HEK293T (cell line): ENCODE measurements at regions not wholly inside any gene's neighbourhood (a gene's known extent, or its start where the extent isn't known, plus 50 kb on each side); places are given as distances from the start of the nearest gene placed in this dataset.

Experiments
- CTCF ChIA-PET: fragments of 350-600 bp; formaldehyde crosslinking; extraction: SDS; loops from one replicate; lab custom pipeline; 2021; ENCODE audit warnings: antibody characterized with exemption, inconsistent platforms; lab: Yijun Ruan, JAX
- POLR2A ChIA-PET: fragments of 350-600 bp; formaldehyde crosslinking; extraction: SDS; loops from one replicate; lab custom pipeline; 2020; ENCODE audit warnings: antibody characterized with exemption, inconsistent platforms; lab: Yijun Ruan, JAX
- DNase-seq: peaks from one replicate; pipeline ENCODE4 v3.0.0; 2012; ENCODE audit warnings: mixed read lengths; ENCODE audit errors: extremely low spot score
- ARNT ChIP-seq: fragments of 450-650 bp; IDR thresholded peaks from 2 replicates; pipeline ENCODE4 v1.6.1; 2017; ENCODE audit warnings: mild to moderate bottlenecking
- BHLHE40 ChIP-seq: fragments of 450-650 bp; IDR thresholded peaks from 2 replicates; pipeline ENCODE4 v1.6.1; 2016; ENCODE audit warnings: mild to moderate bottlenecking, moderate library complexity, borderline replicate concordance
- CTBP1 ChIP-seq: fragments of 450-650 bp; IDR thresholded peaks from 2 replicates; pipeline ENCODE4 v1.6.1; 2016; ENCODE audit warnings: borderline replicate concordance
- ELF4 ChIP-seq: fragments of 450-650 bp; IDR thresholded peaks from 2 replicates; pipeline ENCODE4 v1.6.1; 2017; ENCODE audit warnings: antibody characterized with exemption
- FOXA1 ChIP-seq: fragments of 450-650 bp; IDR thresholded peaks from 2 replicates; pipeline ENCODE4 v1.6.1; 2016; ENCODE audit warnings: mild to moderate bottlenecking
- FOXK2 ChIP-seq: fragments of 450-650 bp; IDR thresholded peaks from 2 replicates; pipeline ENCODE4 v1.6.1; 2016; ENCODE audit warnings: mild to moderate bottlenecking
- FOXM1 ChIP-seq: fragments of 450-650 bp; IDR thresholded peaks from 2 replicates; pipeline ENCODE4 v1.6.1; 2017; ENCODE audit warnings: mild to moderate bottlenecking, borderline replicate concordance
- HDGF ChIP-seq: fragments of 450-650 bp; IDR thresholded peaks from 2 replicates; pipeline ENCODE4 v1.6.1; 2017; ENCODE audit warnings: antibody characterized with exemption, borderline replicate concordance
- L3MBTL2 ChIP-seq: fragments of 450-650 bp; conservative IDR thresholded peaks from 2 replicates; pipeline ENCODE4 v1.6.1; 2016; ENCODE audit warnings: mild to moderate bottlenecking
- LEF1 ChIP-seq: fragments of 450-650 bp; IDR thresholded peaks from 2 replicates; pipeline ENCODE4 v1.6.1; 2017; ENCODE audit warnings: mild to moderate bottlenecking, borderline replicate concordance
- NFRKB ChIP-seq: fragments of 450-650 bp; IDR thresholded peaks from 2 replicates; pipeline ENCODE4 v1.6.1; 2016; ENCODE audit warnings: mild to moderate bottlenecking, moderate library complexity
- PKNOX1 ChIP-seq: fragments of 450-650 bp; IDR thresholded peaks from 2 replicates; pipeline ENCODE4 v1.6.1; 2016
- SP1 ChIP-seq: fragments of 450-650 bp; IDR thresholded peaks from 2 replicates; pipeline ENCODE4 v1.6.1; 2017
- SUZ12 ChIP-seq: fragments of 450-650 bp; IDR thresholded peaks from 2 replicates; pipeline ENCODE4 v1.6.1; 2016; ENCODE audit warnings: mild to moderate bottlenecking
- TARDBP ChIP-seq: fragments of 450-650 bp; IDR thresholded peaks from 2 replicates; pipeline ENCODE4 v1.6.1; 2016
- ZNF384 ChIP-seq: fragments of 450-650 bp; IDR thresholded peaks from 2 replicates; pipeline ENCODE4 v1.6.1; 2016

- TF ChIP-seq ELF4: no peak
- no peak for TF ChIP-seq PKNOX1
- no peak for TF ChIP-seq HDGF
- no peak for TF ChIP-seq ARNT
- no peak for TF ChIP-seq LEF1
- TF ChIP-seq CTBP1: no peak
- no peak for TF ChIP-seq TARDBP
- no peak for TF ChIP-seq SUZ12
- TF ChIP-seq NFRKB: no peak
- TF ChIP-seq FOXA1: no peak
- no peak for TF ChIP-seq L3MBTL2
- TF ChIP-seq ZNF384: no peak
- no peak for TF ChIP-seq SP1
- no peak for TF ChIP-seq FOXM1
- no peak for TF ChIP-seq BHLHE40
- ChIA-PET POLR2A (no interaction called here), CTCF (no interaction called here)
- DNase-seq: no peak
Observed at GRCh38 chrX:142040906-142041305, 137.2 kb downstream of the MAGEC1 start.

GRCh38 chrX:142036116-142036515 lies 132.4 kb downstream of the MAGEC1 start:
- ChIA-PET POLR2A (no interaction called here), CTCF (no interaction called here)
- no peak for DNase-seq
- TF ChIP-seq NFRKB: no peak
- TF ChIP-seq SUZ12: no peak
- no peak for TF ChIP-seq BHLHE40
- TF ChIP-seq CTBP1: no peak
- TF ChIP-seq SP1: no peak
- no peak for TF ChIP-seq FOXK2
- TF ChIP-seq PKNOX1: no peak
- no peak for TF ChIP-seq LEF1
- no peak for TF ChIP-seq HDGF
- no peak for TF ChIP-seq ARNT
- no peak for TF ChIP-seq FOXA1
- no peak for TF ChIP-seq FOXM1
- no peak for TF ChIP-seq ZNF384
- no peak for TF ChIP-seq L3MBTL2

DNA sequence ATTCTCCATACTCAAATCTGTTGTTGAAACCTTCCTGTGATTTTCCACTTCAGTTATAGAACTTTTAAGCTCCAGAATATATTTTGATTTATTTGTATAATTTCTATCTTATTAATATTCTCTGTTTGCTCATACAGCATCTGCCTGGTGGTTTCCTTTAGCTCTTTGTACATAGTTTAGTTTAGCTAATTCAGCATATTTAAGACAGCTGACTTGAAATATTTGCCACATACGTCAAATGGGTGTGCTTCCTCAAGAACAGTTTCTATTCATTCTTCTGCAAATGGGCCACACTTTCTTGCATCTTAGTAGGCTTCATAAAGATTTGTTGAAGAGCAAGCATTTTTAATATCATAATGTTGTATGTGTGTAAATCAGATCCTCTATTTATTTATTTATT lies 101.8 kb downstream of the MAGEC1 start:
- no peak for DNase-seq
- TF ChIP-seq NFRKB (no peak), HDGF (no peak), SUZ12 (no peak), CTBP1 (no peak), PKNOX1 (no peak), ZNF384 (no peak), L3MBTL2 (no peak), ELF4 (no peak), ARNT (no peak), TARDBP (no peak), FOXK2 (no peak), BHLHE40 (no peak), FOXM1 (no peak), LEF1 (no peak), SP1 (no peak), FOXA1 (no peak)
- ChIA-PET CTCF (no interaction called here), POLR2A (no interaction called here)

DNA sequence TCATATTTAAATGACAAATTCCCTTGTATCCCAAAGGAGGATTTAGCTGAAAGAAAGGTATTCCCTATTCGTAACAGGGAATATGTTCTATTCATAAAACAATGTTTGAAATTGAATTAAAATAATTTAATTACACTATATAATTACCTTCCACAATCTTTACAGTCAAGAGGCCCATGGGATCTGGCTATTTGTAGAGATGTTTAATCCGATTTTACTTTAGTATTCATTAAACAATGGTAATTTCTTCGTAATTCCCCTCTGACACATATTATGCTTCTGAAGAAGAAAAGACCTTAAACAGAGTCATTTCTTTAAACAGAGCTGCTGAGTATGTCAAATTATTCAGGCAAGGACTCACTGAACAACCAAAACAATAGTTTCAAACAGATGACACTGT lies 98.8 kb downstream of the MAGEC1 start:
- ChIA-PET POLR2A (no interaction called here), CTCF (no interaction called here)
- TF ChIP-seq FOXM1: no peak
- TF ChIP-seq HDGF: no peak
- no peak for TF ChIP-seq NFRKB
- TF ChIP-seq ZNF384: no peak
- no peak for TF ChIP-seq FOXA1
- TF ChIP-seq L3MBTL2: no peak
- no peak for TF ChIP-seq TARDBP
- TF ChIP-seq SP1: no peak
- TF ChIP-seq PKNOX1: no peak
- TF ChIP-seq SUZ12: no peak
- no peak for TF ChIP-seq BHLHE40
- no peak for TF ChIP-seq LEF1
- TF ChIP-seq CTBP1: no peak
- no peak for TF ChIP-seq FOXK2
- no peak for TF ChIP-seq ELF4
- no peak for TF ChIP-seq ARNT
- DNase-seq: no peak

DNA sequence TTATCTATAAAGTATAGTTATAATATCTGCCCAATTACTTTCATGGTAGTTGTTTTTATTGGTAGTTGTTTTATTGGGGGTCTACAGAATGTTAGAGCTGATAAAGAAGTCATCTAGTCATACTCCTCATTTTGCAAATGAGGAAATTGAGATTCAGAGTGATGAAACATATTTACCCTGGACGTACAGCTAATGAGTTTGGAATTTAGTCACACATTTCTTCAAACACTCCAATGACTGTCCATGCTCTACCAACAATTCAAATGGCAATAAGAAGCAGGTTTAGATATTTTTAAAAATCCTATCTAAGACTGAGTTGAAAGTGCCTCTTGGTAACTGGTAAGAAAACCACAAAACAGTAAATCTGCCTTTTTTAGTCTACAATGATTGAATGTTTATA lies 98.2 kb downstream of the MAGEC1 start:
- TF ChIP-seq HDGF: no peak
- no peak for TF ChIP-seq NFRKB
- TF ChIP-seq FOXM1: no peak
- TF ChIP-seq TARDBP: no peak
- TF ChIP-seq PKNOX1: no peak
- no peak for TF ChIP-seq LEF1
- no peak for TF ChIP-seq CTBP1
- no peak for TF ChIP-seq SUZ12
- TF ChIP-seq ARNT: no peak
- TF ChIP-seq ELF4: no peak
- TF ChIP-seq SP1: no peak
- TF ChIP-seq BHLHE40: no peak
- no peak for TF ChIP-seq L3MBTL2
- no peak for TF ChIP-seq FOXK2
- TF ChIP-seq FOXA1: no peak
- TF ChIP-seq ZNF384: no peak
- ChIA-PET POLR2A (no interaction called here), CTCF (no interaction called here)
- no peak for DNase-seq
